ENCODE measurements at regions not wholly inside any gene's neighbourhood (a gene's known extent, or its start where the extent isn't known, plus 50 kb on each side); places are given as distances from the start of the nearest gene placed in this dataset.

DNA sequence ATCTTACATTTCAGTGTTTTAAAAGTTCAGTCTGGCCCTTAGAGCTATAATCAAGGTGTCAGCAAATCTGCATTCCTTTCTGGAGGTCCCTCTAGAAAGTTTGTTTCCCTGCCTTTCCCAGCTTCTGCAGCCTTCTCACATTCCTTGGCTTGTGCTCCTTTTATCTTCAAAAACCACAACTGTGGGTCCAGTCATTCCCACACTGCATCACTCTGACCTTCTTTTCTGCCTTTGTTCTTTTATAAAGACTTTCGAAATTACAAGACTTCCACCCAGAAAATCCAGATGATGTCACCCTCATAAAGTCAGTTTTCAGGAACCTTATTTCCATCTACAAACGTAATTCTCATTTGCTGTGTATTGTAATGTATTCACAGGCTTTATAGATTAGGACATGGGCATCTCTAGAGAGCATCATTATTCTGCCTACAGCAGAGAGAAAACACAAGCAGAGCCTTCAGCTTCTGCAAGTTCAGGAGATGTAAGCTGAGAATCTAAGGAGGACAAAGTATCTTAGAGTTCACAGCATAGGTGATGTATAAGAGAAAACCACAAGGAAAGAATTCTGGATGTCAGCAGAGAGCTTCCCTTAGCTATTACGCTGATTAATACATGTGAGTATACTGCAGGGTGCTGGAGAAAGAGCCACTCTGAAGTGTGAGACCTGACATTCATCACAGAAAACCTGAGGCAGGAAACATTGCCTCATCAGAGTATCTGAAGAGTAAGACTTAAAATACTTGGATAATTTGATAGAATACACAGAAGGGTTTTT lies 1100.2 kb downstream of the CBLN2 start:
- TF ChIP-seq POLR2A (IDR thresholded peaks at IDR 0.05) (no peak), EP300 (IDR thresholded peaks at IDR 0.05) (no peak), POLR2AphosphoS5 (IDR thresholded peaks at IDR 0.05) (no peak)
- TF ChIP-seq, protein P1, sequence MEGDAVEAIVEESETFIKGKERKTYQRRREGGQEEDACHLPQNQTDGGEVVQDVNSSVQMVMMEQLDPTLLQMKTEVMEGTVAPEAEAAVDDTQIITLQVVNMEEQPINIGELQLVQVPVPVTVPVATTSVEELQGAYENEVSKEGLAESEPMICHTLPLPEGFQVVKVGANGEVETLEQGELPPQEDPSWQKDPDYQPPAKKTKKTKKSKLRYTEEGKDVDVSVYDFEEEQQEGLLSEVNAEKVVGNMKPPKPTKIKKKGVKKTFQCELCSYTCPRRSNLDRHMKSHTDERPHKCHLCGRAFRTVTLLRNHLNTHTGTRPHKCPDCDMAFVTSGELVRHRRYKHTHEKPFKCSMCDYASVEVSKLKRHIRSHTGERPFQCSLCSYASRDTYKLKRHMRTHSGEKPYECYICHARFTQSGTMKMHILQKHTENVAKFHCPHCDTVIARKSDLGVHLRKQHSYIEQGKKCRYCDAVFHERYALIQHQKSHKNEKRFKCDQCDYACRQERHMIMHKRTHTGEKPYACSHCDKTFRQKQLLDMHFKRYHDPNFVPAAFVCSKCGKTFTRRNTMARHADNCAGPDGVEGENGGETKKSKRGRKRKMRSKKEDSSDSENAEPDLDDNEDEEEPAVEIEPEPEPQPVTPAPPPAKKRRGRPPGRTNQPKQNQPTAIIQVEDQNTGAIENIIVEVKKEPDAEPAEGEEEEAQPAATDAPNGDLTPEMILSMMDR (IDR thresholded peaks at IDR 0.05), result no peak
- Histone ChIP-seq H3K4me1 (no peaks in the 10 kb centered on the region), H3K36me3 (no peaks in the 10 kb centered on the region), H3K27me3 (no peaks in the 10 kb centered on the region), H3K9me3 (no peaks in the 10 kb centered on the region), H3K4me3 (no peak overlapping the region), H3K27ac (no peak overlapping the region)
- DNase-seq (ENCODE audit: low spot score in 2 of 2), result no peak
- WGBS, result 59% methylated on average over 3 of the region's 3 CpGs

DNA sequence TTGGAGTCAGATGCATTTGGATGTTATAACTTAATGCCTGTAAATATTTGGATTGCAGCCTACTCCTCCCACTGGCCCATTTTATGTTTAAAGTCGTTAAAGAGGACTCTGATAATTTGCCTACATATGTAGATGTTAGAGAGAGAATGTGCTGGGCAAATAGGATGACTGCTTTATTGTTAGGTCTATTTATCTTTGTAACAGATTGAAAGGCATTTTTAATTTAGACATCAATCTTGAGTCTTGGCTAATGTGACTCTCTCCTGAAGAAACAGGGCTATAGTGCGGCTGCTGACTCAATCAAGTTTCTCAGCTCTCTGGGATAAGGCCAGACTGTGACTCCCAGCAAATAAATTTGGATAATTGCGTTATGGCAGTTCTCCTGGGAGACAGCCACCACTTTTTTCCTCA lies 1101.4 kb downstream of the CBLN2 start:
- no peaks in the 10 kb centered on the region for H3K27me3 ChIP-seq
- no peak overlapping the region for H3K4me3 ChIP-seq
- H3K4me1 ChIP-seq, result no peaks in the 10 kb centered on the region
- DNase-seq (ENCODE audit: low spot score in 2 of 2), result no peak
- TF ChIP-seq EP300 (IDR thresholded peaks at IDR 0.05), result no peak
- TF ChIP-seq, protein P1 (IDR thresholded peaks at IDR 0.05), result no peak
- no peak for TF ChIP-seq POLR2AphosphoS5 (IDR thresholded peaks at IDR 0.05)
- TF ChIP-seq POLR2A (IDR thresholded peaks at IDR 0.05), result no peak
- H3K27ac ChIP-seq, result no peak overlapping the region
- H3K36me3 ChIP-seq, result no peaks in the 10 kb centered on the region
- no peaks in the 10 kb centered on the region for H3K9me3 ChIP-seq
- WGBS, result 13% methylated on average over 3 of the region's 3 CpGs

DNA sequence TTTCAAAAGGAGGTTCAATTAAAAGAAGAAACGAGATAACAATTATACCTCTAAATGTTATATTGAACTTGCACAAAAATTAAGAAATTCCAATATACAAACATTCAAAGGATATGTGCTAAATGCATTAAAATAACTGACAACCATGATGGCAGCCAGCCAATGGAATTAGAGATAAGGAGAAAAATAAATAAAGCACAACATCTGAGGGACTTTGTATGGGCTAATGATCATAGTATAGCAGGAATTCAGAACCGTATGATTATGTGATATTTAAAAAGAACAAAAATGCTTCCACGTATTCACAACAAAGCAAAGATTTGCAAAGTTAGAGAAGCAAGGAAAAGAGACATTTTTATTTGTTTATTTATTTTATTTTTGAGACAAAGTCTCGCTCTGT lies 1103.0 kb downstream of the CBLN2 start:
- Histone ChIP-seq H3K36me3 (no peaks in the 10 kb centered on the region), H3K9me3 (no peaks in the 10 kb centered on the region), H3K4me1 (no peaks in the 10 kb centered on the region), H3K27me3 (no peaks in the 10 kb centered on the region), H3K4me3 (no peak overlapping the region), H3K27ac (no peak overlapping the region)
- WGBS, result 68% methylated on average over 4 of the region's 4 CpGs
- TF ChIP-seq, protein P1 (IDR thresholded peaks at IDR 0.05), result no peak
- TF ChIP-seq EP300 (IDR thresholded peaks at IDR 0.05), result no peak
- DNase-seq (ENCODE audit: low spot score in 2 of 2), result no peak

GRCh38 chr18:71437511-71437910 lies 1106.6 kb downstream of the CBLN2 start:
- WGBS, result 67% methylated on average over 2 of the region's 2 CpGs
- H3K36me3 ChIP-seq, result no peaks in the 10 kb centered on the region
- TF ChIP-seq EP300 (IDR thresholded peaks at IDR 0.05) (no peak), POLR2AphosphoS5 (IDR thresholded peaks at IDR 0.05) (no peak), POLR2A (IDR thresholded peaks at IDR 0.05) (no peak)
- TF ChIP-seq, protein P1 (IDR thresholded peaks at IDR 0.05), result no peak
- no peaks in the 10 kb centered on the region for H3K27me3 ChIP-seq
- DNase-seq (ENCODE audit: low spot score in 2 of 2), result no peak
- H3K9me3 ChIP-seq, result no peaks in the 10 kb centered on the region
- H3K4me3 ChIP-seq, result no peak overlapping the region
- no peaks in the 10 kb centered on the region for H3K4me1 ChIP-seq
- H3K27ac ChIP-seq, result no peak overlapping the region

DNA sequence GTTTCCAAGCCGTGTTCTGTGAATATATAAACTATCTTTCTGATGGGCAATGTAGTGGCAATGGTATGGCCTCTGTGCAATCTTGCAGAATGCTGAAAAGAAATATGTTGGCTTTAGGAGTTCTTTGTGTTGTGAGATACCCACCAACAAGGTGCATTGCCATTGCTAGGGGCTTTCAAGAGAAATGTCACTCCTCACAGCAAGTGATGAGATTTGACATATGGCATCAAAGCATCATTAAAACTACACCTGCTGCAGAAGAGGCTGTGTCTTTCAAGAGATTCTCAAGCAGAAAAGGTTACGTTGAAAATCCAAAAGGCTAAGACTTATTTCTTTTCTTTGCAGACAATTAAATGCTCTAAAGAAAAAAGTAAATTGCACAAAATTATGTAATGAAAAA lies 1110.8 kb downstream of the CBLN2 start:
- Histone ChIP-seq H3K4me3 (no peak overlapping the region), H3K36me3 (no peaks in the 10 kb centered on the region), H3K9me3 (no peaks in the 10 kb centered on the region), H3K4me1 (no peaks in the 10 kb centered on the region), H3K27ac (no peak overlapping the region), H3K27me3 (no peaks in the 10 kb centered on the region)
- TF ChIP-seq EP300 (IDR thresholded peaks at IDR 0.05) (no peak), POLR2A (IDR thresholded peaks at IDR 0.05) (no peak), POLR2AphosphoS5 (IDR thresholded peaks at IDR 0.05) (no peak)
- no peak for DNase-seq (ENCODE audit: low spot score in 2 of 2)
- 81% methylated on average over 2 of the region's 2 CpGs for WGBS

DNA sequence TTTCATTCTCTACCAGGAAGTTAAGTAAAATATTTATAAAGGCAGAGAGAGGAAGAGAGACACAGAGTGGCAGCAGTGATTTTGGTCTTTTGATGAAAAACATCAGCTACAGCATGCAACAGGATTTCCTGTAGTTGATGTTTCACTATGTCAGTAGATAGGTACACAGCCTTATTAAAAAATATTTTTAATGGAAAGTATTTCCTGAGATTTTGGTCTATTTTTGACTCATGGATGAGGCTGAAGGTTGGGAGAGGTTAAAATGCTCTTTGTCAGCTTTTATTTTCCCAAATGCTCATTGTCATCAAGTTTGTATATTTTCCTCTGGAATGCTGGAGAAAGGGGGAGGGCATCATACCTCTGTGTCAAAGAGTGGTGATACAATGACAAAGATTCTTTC lies 1112.5 kb downstream of the CBLN2 start:
- Histone ChIP-seq H3K9me3 (no peaks in the 10 kb centered on the region), H3K4me3 (no peak overlapping the region), H3K36me3 (no peaks in the 10 kb centered on the region), H3K27ac (no peak overlapping the region), H3K4me1 (no peaks in the 10 kb centered on the region), H3K27me3 (no peaks in the 10 kb centered on the region)
- no peak for TF ChIP-seq EP300 (IDR thresholded peaks at IDR 0.05)
- TF ChIP-seq POLR2A (IDR thresholded peaks at IDR 0.05), result no peak
- TF ChIP-seq, protein P1 (IDR thresholded peaks at IDR 0.05), result no peak
- TF ChIP-seq POLR2AphosphoS5 (IDR thresholded peaks at IDR 0.05), result no peak
- no peak for DNase-seq (ENCODE audit: low spot score in 2 of 2)

Measured in suprapubic skin (tissue), 4 donors.